Activated CD4-positive, alpha-beta memory T cell treated with anti-CD3 and anti-CD28 coated beads, Interleukin-2, amount 10 ng/mL, durations not matched to agents 7 days and 5 days (primary cell): ENCODE measurements at regions not wholly inside any gene's neighbourhood (a gene's known extent, or its start where the extent isn't known, plus 50 kb on each side); places are given as distances from the start of the nearest gene placed in this dataset.

Source experiments
- CTCF ChIA-PET: fragments of 350-600 bp; sonication (Branson Sonifier 250); formaldehyde crosslinking; loops from one replicate; lab custom pipeline; 2021; ENCODE audit warnings: antibody characterized with exemption, inconsistent platforms; lab: Charles Lee
- POLR2A ChIA-PET: fragments of 350-600 bp; sonication (Branson Sonifier 250); formaldehyde crosslinking; loops from one replicate; lab custom pipeline; 2021; ENCODE audit warnings: antibody characterized with exemption; lab: Charles Lee
- DNase-seq: peaks from one replicate; pipeline ENCODE4 v3.0.0-alpha.2; 2020
- H3K27ac Mint-ChIP-seq: one replicate; pipeline ENCODE4 v1.8.0; 2021; ENCODE audit warnings: mild to moderate bottlenecking, mixed read lengths
- H3K27me3 Mint-ChIP-seq: one replicate; pipeline ENCODE4 v1.8.0; 2021; ENCODE audit warnings: mixed read lengths
- H3K36me3 Mint-ChIP-seq: one replicate; pipeline ENCODE4 v1.8.0; 2021; ENCODE audit warnings: low read depth, mixed read lengths
- H3K4me1 Mint-ChIP-seq: one replicate; pipeline ENCODE4 v1.8.0; 2021; ENCODE audit warnings: mixed read lengths
- H3K4me3 Mint-ChIP-seq: one replicate; pipeline ENCODE4 v1.8.0; 2021; ENCODE audit warnings: mild to moderate bottlenecking, mixed read lengths
- H3K9me3 Mint-ChIP-seq: one replicate; pipeline ENCODE4 v1.8.0; 2021; ENCODE audit warnings: mixed read lengths

DNA sequence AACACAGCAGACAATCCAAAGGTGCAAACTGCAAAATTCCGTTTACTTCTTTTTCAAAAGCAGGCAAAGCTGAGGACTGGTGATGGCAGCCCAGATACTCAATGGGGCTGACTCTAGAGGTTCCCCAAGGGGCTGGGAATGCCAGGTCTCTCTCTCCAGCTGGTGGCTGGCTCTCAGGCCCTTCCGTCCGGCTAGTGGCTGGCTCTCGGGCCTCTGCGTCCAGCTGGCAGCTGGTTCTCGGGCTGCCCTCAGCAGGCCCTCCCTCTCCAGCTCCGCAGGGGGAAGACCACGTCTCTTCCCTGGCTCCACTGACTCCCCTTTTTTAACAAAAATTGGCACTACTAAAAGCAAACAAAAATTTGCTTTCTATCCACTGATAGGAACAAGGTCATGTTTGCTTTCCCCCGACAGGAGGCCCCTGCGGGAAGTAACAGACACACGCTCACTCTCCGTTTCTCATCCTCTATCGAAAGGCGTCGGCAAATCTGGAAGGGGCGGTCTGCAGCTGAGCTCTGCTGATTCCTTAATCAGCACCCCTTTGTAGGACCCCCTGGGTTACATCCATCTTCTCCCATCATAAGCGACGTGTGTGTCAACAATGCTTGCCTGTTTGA lies 381.4 kb downstream of the BRD1 start:
- no peak for DNase-seq
- H3K4me1 Mint-ChIP-seq, result no peaks in the 10 kb centered on the region
- peaks cover 21% of the 10 kb centered on the region for H3K27me3 Mint-ChIP-seq
- CTCF ChIA-PET, result no interaction called here
- POLR2A ChIA-PET, result no interaction called here
- peaks cover 4% of the 10 kb centered on the region for H3K9me3 Mint-ChIP-seq
- no peaks in the 10 kb centered on the region for H3K36me3 Mint-ChIP-seq
- H3K4me3 Mint-ChIP-seq, result no peak overlapping the region
- no peak overlapping the region for H3K27ac Mint-ChIP-seq

DNA sequence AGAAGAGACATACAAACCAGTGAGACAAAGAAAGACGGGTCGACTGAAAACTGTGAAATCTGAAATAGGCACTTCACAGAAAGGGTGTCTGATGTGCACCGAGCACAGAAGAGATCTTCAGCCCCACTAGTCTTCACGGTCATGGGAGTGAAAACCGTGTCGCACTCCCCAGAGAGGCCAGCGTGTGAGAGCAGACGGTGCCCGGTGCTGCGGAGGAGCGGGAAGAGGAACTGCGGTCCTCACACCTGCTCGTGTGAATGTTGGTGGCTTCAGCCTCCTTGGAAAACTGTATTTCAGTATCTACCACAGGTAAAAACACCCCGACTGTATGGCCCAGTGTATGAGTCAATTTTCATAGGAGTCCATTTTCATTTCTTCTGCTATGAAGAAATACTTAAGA lies 382.9 kb downstream of the BRD1 start:
- POLR2A ChIA-PET, result no interaction called here
- no peak for DNase-seq
- CTCF ChIA-PET, result no interaction called here
- H3K27ac Mint-ChIP-seq, result no peak overlapping the region
- no peaks in the 10 kb centered on the region for H3K36me3 Mint-ChIP-seq
- peaks cover 4% of the 10 kb centered on the region for H3K9me3 Mint-ChIP-seq
- H3K4me1 Mint-ChIP-seq, result no peaks in the 10 kb centered on the region
- no peak overlapping the region for H3K4me3 Mint-ChIP-seq
- H3K27me3 Mint-ChIP-seq, result peaks cover 11% of the 10 kb centered on the region

DNA sequence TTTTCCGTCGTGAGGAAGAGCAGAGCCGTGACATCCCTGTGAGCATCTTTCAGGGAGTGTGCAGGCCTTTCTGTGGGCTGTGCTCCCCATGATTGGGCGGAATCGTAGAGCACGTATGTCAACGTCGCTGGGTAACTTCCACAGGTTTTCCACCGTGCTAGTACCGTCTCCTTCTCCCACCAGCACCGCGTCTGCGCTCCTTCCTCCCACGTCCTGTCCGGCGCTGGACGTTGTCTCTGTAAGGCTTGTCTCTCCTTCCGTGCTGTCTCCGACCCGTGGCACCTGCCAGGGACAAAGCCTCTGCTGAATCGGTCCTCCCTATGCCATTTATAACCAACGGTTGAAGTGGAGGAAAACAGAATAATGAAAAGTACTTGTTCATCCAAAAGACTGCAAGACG lies 386.7 kb downstream of the BRD1 start:
- no peaks in the 10 kb centered on the region for H3K4me1 Mint-ChIP-seq
- H3K27me3 Mint-ChIP-seq, result no peaks in the 10 kb centered on the region
- H3K9me3 Mint-ChIP-seq, result no peaks in the 10 kb centered on the region
- no peaks in the 10 kb centered on the region for H3K36me3 Mint-ChIP-seq
- no peak overlapping the region for H3K4me3 Mint-ChIP-seq
- H3K27ac Mint-ChIP-seq, result no peak overlapping the region
- DNase-seq, result no peak
- ChIA-PET CTCF (no interaction called here), POLR2A (no interaction called here)

DNA sequence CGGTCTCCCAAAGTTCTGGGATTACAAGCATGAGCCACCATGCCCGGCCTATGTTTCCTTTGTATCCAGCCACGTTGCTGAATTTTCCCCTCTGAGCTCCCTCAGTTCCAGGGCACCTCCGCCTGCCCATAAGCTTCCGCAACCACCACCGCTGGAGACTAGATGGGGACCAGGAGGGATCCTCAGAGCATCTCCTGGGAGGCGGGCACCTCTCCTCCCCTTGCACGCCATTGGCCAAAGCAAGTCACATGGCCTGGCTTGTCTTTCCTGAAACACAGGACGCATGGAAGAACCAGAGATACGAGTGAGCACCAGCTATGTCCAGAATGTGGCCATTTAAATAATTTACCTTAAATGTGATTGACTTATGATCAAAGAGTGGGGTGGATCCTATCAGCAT lies 388.3 kb downstream of the BRD1 start:
- H3K27ac Mint-ChIP-seq, result no peak overlapping the region
- DNase-seq, result no peak
- H3K4me3 Mint-ChIP-seq, result no peak overlapping the region
- H3K4me1 Mint-ChIP-seq, result no peaks in the 10 kb centered on the region
- ChIA-PET CTCF (no interaction called here), POLR2A (no interaction called here)
- no peaks in the 10 kb centered on the region for H3K9me3 Mint-ChIP-seq
- no peaks in the 10 kb centered on the region for H3K36me3 Mint-ChIP-seq
- H3K27me3 Mint-ChIP-seq, result no peaks in the 10 kb centered on the region

DNA sequence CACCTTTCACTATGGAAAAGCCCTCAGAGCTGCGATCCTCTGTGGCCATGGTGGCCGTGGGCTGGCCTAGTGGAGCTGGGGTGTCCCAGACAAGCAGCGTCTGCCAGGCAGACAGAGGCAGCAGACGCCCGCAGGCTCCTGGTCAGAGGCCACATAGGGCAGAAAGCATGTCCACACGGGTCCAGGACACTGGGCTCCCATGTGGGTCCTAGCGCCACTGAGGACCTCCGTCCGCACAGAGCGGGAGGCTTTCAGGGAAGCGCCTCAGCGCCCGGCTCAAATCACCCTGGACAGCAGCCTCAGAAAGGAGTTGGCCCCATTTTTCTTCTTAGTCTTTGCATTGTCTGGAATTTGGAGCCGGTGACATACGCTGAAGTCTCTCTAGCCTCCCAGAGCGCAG lies 389.7 kb downstream of the BRD1 start:
- H3K9me3 Mint-ChIP-seq, result no peaks in the 10 kb centered on the region
- no peak overlapping the region for H3K4me3 Mint-ChIP-seq
- H3K4me1 Mint-ChIP-seq, result no peaks in the 10 kb centered on the region
- no peaks in the 10 kb centered on the region for H3K27me3 Mint-ChIP-seq
- H3K27ac Mint-ChIP-seq, result no peak overlapping the region
- ChIA-PET POLR2A (no interaction called here), CTCF (no interaction called here)
- H3K36me3 Mint-ChIP-seq, result no peaks in the 10 kb centered on the region
- DNase-seq, result no peak

DNA sequence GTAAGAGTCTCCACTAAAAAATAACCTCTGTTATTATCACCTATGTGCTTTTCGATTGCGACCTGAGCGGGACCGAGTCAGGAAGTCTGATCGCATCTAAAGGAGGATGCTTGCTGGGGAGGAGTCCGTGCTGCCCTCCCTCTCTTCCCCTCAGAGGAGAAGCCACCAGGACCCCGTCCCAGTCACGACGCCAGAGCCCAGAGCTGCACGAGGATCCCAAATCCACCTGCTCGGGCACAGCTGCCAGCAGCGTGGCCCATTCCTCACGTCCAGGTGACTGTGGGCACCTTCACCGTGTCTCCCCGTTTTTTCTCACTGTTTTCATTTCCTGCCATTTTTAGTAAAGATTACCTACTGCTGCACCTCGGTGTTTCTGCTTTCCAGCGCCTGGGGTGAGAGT lies 390.3 kb downstream of the BRD1 start:
- Mint-ChIP-seq H3K27me3 (no peaks in the 10 kb centered on the region), H3K4me1 (no peaks in the 10 kb centered on the region), H3K4me3 (no peak overlapping the region), H3K9me3 (no peaks in the 10 kb centered on the region), H3K36me3 (no peaks in the 10 kb centered on the region), H3K27ac (no peak overlapping the region)
- DNase-seq, result no peak
- POLR2A ChIA-PET, result no interaction called here
- CTCF ChIA-PET, result no interaction called here

DNA sequence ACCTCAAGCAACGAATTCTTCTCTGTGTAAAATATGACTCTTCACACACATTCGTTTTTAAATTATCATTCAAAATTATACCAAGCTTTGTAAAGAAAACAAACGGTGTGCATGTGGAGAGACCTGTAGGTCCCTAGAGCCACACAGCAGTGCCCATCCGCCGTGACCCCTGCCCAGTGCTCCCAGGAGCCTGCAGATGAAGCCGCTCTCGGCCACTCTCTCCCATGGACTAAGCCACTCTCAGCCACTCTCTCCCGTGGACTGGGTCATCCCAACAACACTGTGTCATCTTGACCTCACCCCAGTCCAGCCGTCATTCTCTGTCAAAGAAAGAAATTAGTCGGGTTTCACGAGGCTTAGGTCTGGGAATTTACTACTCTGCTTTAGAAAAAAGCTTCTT lies 391.6 kb downstream of the BRD1 start:
- peaks cover 2% of the 10 kb centered on the region for H3K27me3 Mint-ChIP-seq
- H3K4me3 Mint-ChIP-seq, result no peak overlapping the region
- ChIA-PET CTCF (no interaction called here), POLR2A (no interaction called here)
- no peaks in the 10 kb centered on the region for H3K36me3 Mint-ChIP-seq
- DNase-seq, result no peak
- no peak overlapping the region for H3K27ac Mint-ChIP-seq
- no peaks in the 10 kb centered on the region for H3K9me3 Mint-ChIP-seq
- H3K4me1 Mint-ChIP-seq, result no peaks in the 10 kb centered on the region

DNA sequence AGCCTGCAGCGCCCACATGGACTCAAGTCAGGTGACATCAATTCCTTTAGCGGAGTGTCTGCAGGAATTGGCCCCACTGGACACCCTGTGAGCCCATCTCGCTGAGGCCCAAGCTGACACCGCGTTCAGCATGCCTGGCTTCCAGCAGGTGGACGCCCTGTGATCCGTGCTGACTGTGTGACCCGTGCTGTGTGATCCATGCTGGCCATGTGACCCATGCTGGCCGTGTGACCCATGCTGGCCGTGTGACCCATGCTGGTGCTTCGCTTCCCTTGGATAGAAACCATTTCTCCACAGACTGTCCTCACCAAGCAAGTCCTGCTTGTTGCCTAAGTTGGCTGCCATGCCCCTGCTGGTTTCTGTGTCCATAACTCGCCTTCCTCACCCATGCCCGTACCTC lies 392.1 kb downstream of the BRD1 start:
- CTCF ChIA-PET, result no interaction called here
- Mint-ChIP-seq H3K27me3 (peaks cover 3% of the 10 kb centered on the region), H3K27ac (no peak overlapping the region), H3K4me1 (no peaks in the 10 kb centered on the region), H3K9me3 (no peaks in the 10 kb centered on the region), H3K4me3 (no peak overlapping the region), H3K36me3 (no peaks in the 10 kb centered on the region)
- DNase-seq, result no peak
- POLR2A ChIA-PET, result no interaction called here

DNA sequence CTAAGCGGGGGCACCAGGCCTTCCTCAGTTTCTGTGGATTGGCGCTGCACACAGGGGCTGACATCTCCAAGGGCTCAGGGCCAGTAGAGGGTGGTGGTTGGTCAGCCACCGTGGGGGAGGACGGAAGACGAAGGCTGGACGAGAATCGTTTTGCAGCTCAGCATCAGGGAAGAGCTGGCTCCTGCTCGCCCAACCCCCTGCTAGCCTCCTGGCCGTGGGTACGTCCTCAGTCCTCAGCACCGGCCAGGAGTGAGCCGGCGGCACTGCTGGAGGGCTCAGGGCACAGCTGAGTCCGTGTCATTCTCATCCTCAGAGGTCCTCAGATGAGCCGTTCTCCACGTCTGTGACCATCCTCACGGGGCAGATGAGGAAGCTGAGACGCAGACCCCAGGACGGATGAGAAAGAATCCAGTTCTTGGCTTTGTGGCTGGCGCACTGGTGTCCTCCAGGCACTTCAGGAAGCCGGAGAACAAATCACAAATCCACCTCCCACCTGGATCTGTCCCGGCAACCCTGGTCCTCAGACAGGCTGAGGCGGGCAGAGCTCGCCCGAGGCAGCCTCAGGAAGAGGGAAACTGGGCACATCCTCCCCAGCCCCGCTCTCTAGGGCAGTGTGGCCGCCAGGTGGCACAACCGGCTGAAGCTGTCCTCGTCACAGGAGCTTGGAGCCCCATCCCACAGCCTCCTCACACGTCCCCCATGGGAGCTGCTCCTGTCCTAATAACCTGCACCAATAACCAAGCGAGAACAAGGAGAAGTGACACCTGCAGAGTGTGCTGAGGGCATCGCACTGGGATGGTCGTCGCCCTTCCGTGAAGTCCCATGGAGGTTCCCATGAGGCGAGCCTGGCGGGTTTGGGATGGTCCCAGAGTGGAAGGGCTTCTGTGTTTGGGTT lies 393.7 kb downstream of the BRD1 start:
- CTCF ChIA-PET, result no interaction called here

DNA sequence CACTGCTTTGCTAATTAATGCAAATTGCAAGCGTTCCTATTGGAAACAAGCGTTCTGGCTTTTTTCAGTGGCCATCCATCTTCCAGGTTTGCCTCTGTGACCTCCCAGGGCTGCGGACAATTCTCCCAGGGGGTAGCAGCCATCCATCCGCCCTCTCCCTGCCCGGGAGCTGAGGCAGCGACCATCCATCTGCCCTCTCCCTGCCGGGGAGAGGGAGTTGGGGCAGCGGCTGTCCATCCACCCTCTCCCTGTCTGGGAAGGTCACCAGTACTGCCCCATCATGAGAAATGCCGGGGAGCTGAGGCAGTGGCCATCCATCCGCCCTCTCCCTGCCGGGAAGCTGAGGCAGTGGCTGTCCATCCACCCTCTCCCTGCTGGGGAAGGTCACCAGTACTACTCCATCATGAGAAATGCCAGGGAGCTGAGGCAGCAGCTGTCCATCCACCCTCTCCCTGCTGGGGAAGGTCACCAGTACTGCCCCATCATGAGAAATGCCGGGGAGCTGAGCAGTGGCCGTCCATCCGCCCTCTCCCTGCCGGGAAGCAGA lies 394.7 kb downstream of the BRD1 start:
- no peaks in the 10 kb centered on the region for H3K4me1 Mint-ChIP-seq
- ChIA-PET CTCF (no interaction called here), POLR2A (no interaction called here)
- no peak for DNase-seq
- peaks cover 5% of the 10 kb centered on the region for H3K27me3 Mint-ChIP-seq
- no peaks in the 10 kb centered on the region for H3K9me3 Mint-ChIP-seq
- H3K27ac Mint-ChIP-seq, result no peak overlapping the region
- H3K36me3 Mint-ChIP-seq, result no peaks in the 10 kb centered on the region
- no peak overlapping the region for H3K4me3 Mint-ChIP-seq

More for the DNA sequence above, 393.7 kb downstream of the BRD1 start:
- Mint-ChIP-seq H3K36me3 (no peaks in the 10 kb centered on the region), H3K4me1 (no peaks in the 10 kb centered on the region), H3K9me3 (no peaks in the 10 kb centered on the region), H3K27ac (no peak overlapping the region), H3K4me3 (no peak overlapping the region), H3K27me3 (peaks cover 3% of the 10 kb centered on the region)
- POLR2A ChIA-PET, result no interaction called here
- DNase-seq, result no peak

DNA sequence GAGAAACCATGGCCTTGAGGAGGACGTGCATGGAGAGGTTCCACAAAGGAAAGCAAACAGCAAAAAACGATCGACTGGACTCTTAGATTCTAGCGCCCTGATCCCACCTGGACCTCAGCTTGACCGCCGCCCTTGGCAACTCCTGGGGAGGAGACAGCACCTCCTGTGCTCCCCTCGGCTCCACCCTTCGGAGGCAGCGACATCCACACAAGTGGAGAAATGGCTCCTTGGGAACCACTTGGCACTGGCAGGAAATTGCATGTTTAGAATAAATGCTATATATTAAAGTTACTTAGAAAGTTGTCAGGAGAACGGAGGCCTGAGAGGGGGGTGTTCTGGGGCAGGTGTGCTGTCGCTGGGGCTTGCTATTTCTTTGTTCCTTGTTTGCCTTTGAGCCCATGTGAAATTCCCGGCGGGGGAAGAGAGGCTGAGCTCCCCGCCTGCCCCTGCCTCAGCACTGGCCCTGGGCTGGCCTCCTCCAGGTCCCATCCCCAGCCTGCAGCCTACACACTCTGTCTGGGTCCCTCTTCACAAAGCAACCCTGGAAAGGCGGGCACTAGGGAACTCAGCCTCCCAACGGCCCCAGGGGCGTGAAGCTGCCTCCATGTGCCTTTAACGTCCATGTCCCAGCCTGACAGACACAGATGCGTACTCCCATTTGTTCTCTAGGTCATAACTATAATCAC lies 395.3 kb downstream of the BRD1 start:
- ChIA-PET CTCF (no interaction called here), POLR2A (no interaction called here)
- Mint-ChIP-seq H3K9me3 (no peaks in the 10 kb centered on the region), H3K36me3 (no peaks in the 10 kb centered on the region), H3K27me3 (peaks cover 5% of the 10 kb centered on the region), H3K27ac (no peak overlapping the region), H3K4me1 (no peaks in the 10 kb centered on the region), H3K4me3 (no peak overlapping the region)
- DNase-seq, result no peak

DNA sequence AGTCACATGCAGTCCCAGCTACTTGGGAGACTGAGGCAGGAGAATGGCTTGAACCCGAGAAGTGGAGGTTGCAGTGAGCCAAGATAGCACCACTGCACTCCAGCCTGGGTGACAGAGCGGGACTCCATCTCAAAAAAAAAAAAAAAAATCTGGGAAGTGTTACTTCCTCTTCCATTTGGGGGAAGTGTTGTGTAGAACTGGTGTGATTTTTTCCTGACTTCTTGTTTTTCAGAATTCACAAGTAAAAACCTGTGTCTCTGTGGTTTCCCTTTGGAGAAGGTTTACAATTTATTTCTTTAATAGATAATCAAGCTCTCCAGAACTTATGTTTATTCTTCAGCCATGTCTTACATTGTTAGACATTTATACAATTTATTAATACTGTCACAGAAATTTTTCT lies 396.1 kb downstream of the BRD1 start:
- DNase-seq, result no peak
- Mint-ChIP-seq H3K36me3 (no peaks in the 10 kb centered on the region), H3K4me3 (no peak overlapping the region), H3K4me1 (no peaks in the 10 kb centered on the region), H3K27me3 (peaks cover 5% of the 10 kb centered on the region), H3K27ac (no peak overlapping the region), H3K9me3 (no peaks in the 10 kb centered on the region)
- ChIA-PET CTCF (no interaction called here), POLR2A (no interaction called here)

DNA sequence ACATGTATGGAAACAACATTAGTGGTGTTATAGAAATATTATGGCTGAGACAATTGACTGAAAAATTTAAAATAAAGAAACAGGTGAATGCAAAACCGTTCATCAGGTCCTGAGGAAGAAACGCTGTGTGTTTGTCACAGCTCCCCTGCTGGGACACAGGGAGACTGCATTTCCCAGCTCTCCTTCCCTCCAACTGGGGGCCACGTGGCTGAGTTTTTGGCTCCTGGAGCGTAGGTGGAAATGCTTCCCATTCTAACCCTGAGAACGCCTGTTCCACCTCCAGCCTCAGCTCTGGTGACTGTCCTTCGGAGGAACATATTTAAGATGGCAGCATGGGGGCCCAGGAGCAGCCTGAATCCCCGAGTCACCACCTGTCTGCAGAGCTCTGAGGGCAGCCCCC lies 398.6 kb downstream of the BRD1 start:
- Mint-ChIP-seq H3K4me1 (no peaks in the 10 kb centered on the region), H3K27me3 (peaks cover 5% of the 10 kb centered on the region), H3K9me3 (no peaks in the 10 kb centered on the region), H3K27ac (no peak overlapping the region), H3K4me3 (no peak overlapping the region), H3K36me3 (no peaks in the 10 kb centered on the region)
- POLR2A ChIA-PET, result no interaction called here
- DNase-seq, result no peak
- CTCF ChIA-PET, result no interaction called here
